GM23338 (cell line): ENCODE measurements at regions not wholly inside any gene's neighbourhood (a gene's known extent, or its start where the extent isn't known, plus 50 kb on each side); places are given as distances from the start of the nearest gene placed in this dataset.
A peak's percentile ranks its signal among the peaks of the same experiment; 100 is the strongest.

ENCODE experiments used
- ATAC-seq: fragments of 200-7000 bp; cut with Tn5 transposase; 3 replicates; pipeline ENCODE4 v1.9.1; 2020
- DNase-seq: peaks from one replicate; pipeline ENCODE4 v3.0.0-alpha.2; 2015; ENCODE audit warnings: low spot score
- H2AFZ ChIP-seq: fragments of 200-600 bp; sonication (generic); 2 replicates; pipeline ENCODE4 v1.8.0; 2016; ENCODE audit warnings: antibody characterized with exemption, mild to moderate bottlenecking, moderate library complexity
- H3F3A ChIP-seq: fragments of 200-600 bp; sonication (generic); replicated peaks from 2 replicates; pipeline ENCODE4 v1.8.0; 2017; ENCODE audit warnings: antibody characterized with exemption, mixed run types, low read depth
- H3K27ac ChIP-seq: fragments of 200-600 bp; sonication (generic); 2 replicates; pipeline ENCODE4 v1.6.1; 2016; ENCODE audit warnings: low read depth
- H3K27me3 ChIP-seq: fragments of 200-600 bp; sonication (generic); 2 replicates; pipeline ENCODE4 v1.8.0; 2016; ENCODE audit warnings: mild to moderate bottlenecking, mixed run types, moderate library complexity; ENCODE audit not compliant: insufficient read depth
- H3K36me3 ChIP-seq: fragments of 200-600 bp; sonication (generic); 2 replicates; pipeline ENCODE4 v1.8.0; 2016; ENCODE audit warnings: mild to moderate bottlenecking; ENCODE audit not compliant: insufficient read depth
- H3K4me1 ChIP-seq: fragments of 200-600 bp; sonication (generic); 2 replicates; pipeline ENCODE4 v1.8.0; 2016; ENCODE audit warnings: mild to moderate bottlenecking, moderate library complexity; ENCODE audit not compliant: insufficient read depth
- H3K4me2 ChIP-seq: fragments of 200-600 bp; sonication (generic); 2 replicates; pipeline ENCODE4 v1.7.1; 2017; ENCODE audit warnings: mixed run types
- H3K4me3 ChIP-seq: fragments of 200-600 bp; sonication (generic); 2 replicates; pipeline ENCODE4 v1.6.1; 2016; ENCODE audit warnings: mixed run types
- H3K79me2 ChIP-seq: fragments of 200-600 bp; sonication (generic); replicated peaks from 2 replicates; pipeline ENCODE4 v1.8.0; 2017; ENCODE audit warnings: mild to moderate bottlenecking; ENCODE audit not compliant: insufficient read depth
- H3K9me2 ChIP-seq: fragments of 200-600 bp; sonication (generic); 2 replicates; pipeline ENCODE4 v1.8.0; 2017; ENCODE audit not compliant: insufficient read depth
- H4K20me1 ChIP-seq: fragments of 200-600 bp; sonication (generic); replicated peaks from 2 replicates; pipeline ENCODE4 v1.8.0; 2017; ENCODE audit warnings: mild to moderate bottlenecking; ENCODE audit not compliant: insufficient read depth
- H3K27ac Mint-ChIP-seq: 2 replicates; pipeline ENCODE4 v1.8.0; 2020; ENCODE audit warnings: inconsistent platforms, mild to moderate bottlenecking, moderate library complexity, mixed read lengths
- H3K27me3 Mint-ChIP-seq: 3 replicates; pipeline ENCODE4 v1.8.0; 2022; ENCODE audit warnings: low read depth, mild to moderate bottlenecking, moderate library complexity, mixed read lengths, inconsistent platforms; ENCODE audit not compliant: insufficient read depth, poor library complexity
- H3K36me3 Mint-ChIP-seq: 3 replicates; pipeline ENCODE4 v1.8.0; 2021; ENCODE audit warnings: low read depth, mild to moderate bottlenecking, inconsistent platforms, moderate library complexity, mixed read lengths
- H3K4me1 Mint-ChIP-seq: 3 replicates; pipeline ENCODE4 v1.8.0; 2020; ENCODE audit warnings: mild to moderate bottlenecking, inconsistent platforms, mixed read lengths
- H3K4me3 Mint-ChIP-seq: 3 replicates; pipeline ENCODE4 v1.8.0; 2021; ENCODE audit warnings: moderate library complexity, mild to moderate bottlenecking, inconsistent platforms, mixed read lengths
- H3K9me3 Mint-ChIP-seq: 3 replicates; pipeline ENCODE4 v1.8.0; 2020; ENCODE audit warnings: moderate library complexity, mild to moderate bottlenecking, inconsistent platforms, mixed read lengths
- CREB1 ChIP-seq: fragments of 250-450 bp; sonication (Bioruptor Pico); IDR thresholded peaks from 2 replicates; pipeline ENCODE4 v1.5.0; 2020; ENCODE audit warnings: low read depth, mild to moderate bottlenecking, moderate library complexity
- CTCF ChIP-seq, 2 experiments: fragments of 200-600 bp in 1 of 2; sonication (generic) in 1 of 2; conservative IDR thresholded peaks; 2 replicates each; pipeline versions ENCODE4 v1.5.1 to v1.6.1; 2016 to 2017; ENCODE audit warnings: antibody characterized with exemption in 2 of 2, low read depth in 2 of 2, mild to moderate bottlenecking in 2 of 2, moderate library complexity in 1 of 2
- ETS1 ChIP-seq: IDR thresholded peaks from 2 replicates; pipeline ENCODE4 v1.6.1; 2016; ENCODE audit warnings: antibody characterized with exemption
- EZH2 ChIP-seq: fragments of 200-600 bp; sonication (generic); IDR thresholded peaks from one replicate; pipeline ENCODE4 v1.8.0; 2017; ENCODE audit warnings: antibody characterized with exemption, mild to moderate bottlenecking, low read depth; ENCODE audit not compliant: unreplicated experiment
- JUNB ChIP-seq: IDR thresholded peaks from one replicate; pipeline ENCODE4 v1.6.1; 2016; ENCODE audit warnings: antibody characterized with exemption; ENCODE audit not compliant: unreplicated experiment
- POLR2AphosphoS5 ChIP-seq: IDR thresholded peaks from 2 replicates; pipeline ENCODE4 v1.6.1; 2016; ENCODE audit warnings: antibody characterized with exemption, low read depth
- REST ChIP-seq: IDR thresholded peaks from one replicate; pipeline ENCODE4 v1.6.1; 2018; ENCODE audit warnings: antibody characterized with exemption; ENCODE audit not compliant: unreplicated experiment
- STAT1 ChIP-seq: IDR thresholded peaks from one replicate; pipeline ENCODE4 v1.6.1; 2016; ENCODE audit warnings: antibody characterized with exemption; ENCODE audit not compliant: unreplicated experiment

- TF ChIP-seq EZH2: no peak
- no peak for TF ChIP-seq JUNB
- TF ChIP-seq CTCF (conservative IDR thresholded peaks at IDR 0.05; ENCODE audit: low read depth in 2 of 2): no peak
- no peak for TF ChIP-seq REST
Measured at GRCh38 chr20:50270034-50270395, 79.4 kb downstream of the CEBPB start (continued).

GRCh38 chr20:50270569-50270968 lies 79.9 kb downstream of the CEBPB start:
- ATAC-seq (no peak), DNase-seq (no peak)
- Histone ChIP-seq H4K20me1 (no peaks in the 10 kb centered on the region), H3K27me3 (no peaks in the 10 kb centered on the region), H3K79me2 (no peaks in the 10 kb centered on the region), H3K9me2 (no peaks in the 10 kb centered on the region), H3K36me3 (no peaks in the 10 kb centered on the region), H3K4me3 (no peak overlapping the region), H3K4me1 (peaks cover 5% of the 10 kb centered on the region; the same call in 1 of the 2 replicates), H3K27ac (no peak overlapping the region), H2AFZ (no peak overlapping the region), H3F3A (no peaks in the 10 kb centered on the region), H3K4me2 (no peak overlapping the region)
- H3K36me3 Mint-ChIP-seq: no peaks in the 10 kb centered on the region
- H3K9me3 Mint-ChIP-seq: no peaks in the 10 kb centered on the region
- H3K4me1 Mint-ChIP-seq: peaks cover 14% of the 10 kb centered on the region
- TF ChIP-seq CREB1 (CRISPR knock-in tag) (no peak), CTCF (conservative IDR thresholded peaks at IDR 0.05; ENCODE audit: low read depth in 2 of 2) (0 out of 4 replicates have a peak, but pooled peaks of 1 of the 2 experiments have one; percentile 4)
- no peak overlapping the region for H3K4me3 Mint-ChIP-seq
- H3K27me3 Mint-ChIP-seq: peaks cover 12% of the 10 kb centered on the region
- H3K27ac Mint-ChIP-seq: no peak overlapping the region

- ATAC-seq: no peak
Measured at GRCh38 chr20:50271176-50271575, 80.5 kb downstream of the CEBPB start.

More at GRCh38 chr20:50271176-50271575, 80.5 kb downstream of the CEBPB start:
- H3K4me3 Mint-ChIP-seq: no peak overlapping the region
- peaks cover 5% of the 10 kb centered on the region; the same call in 1 of the 2 replicates for H3K4me1 ChIP-seq
- no peak overlapping the region for H3K27ac ChIP-seq
- no peak overlapping the region for H2AFZ ChIP-seq
- no peak overlapping the region for H3K4me2 ChIP-seq
- peaks cover 14% of the 10 kb centered on the region for H3K27me3 Mint-ChIP-seq
- DNase-seq: no peak
- H3K27me3 ChIP-seq: no peaks in the 10 kb centered on the region
- H3K9me2 ChIP-seq: no peaks in the 10 kb centered on the region
- H3K4me3 ChIP-seq: no peak overlapping the region
- H4K20me1 ChIP-seq: no peaks in the 10 kb centered on the region
- H3K36me3 ChIP-seq: no peaks in the 10 kb centered on the region
- H3K4me1 Mint-ChIP-seq: peaks cover 14% of the 10 kb centered on the region
- no peaks in the 10 kb centered on the region for H3K9me3 Mint-ChIP-seq
- H3K79me2 ChIP-seq: no peaks in the 10 kb centered on the region
- no peaks in the 10 kb centered on the region for H3K36me3 Mint-ChIP-seq
- no peaks in the 10 kb centered on the region for H3F3A ChIP-seq
- H3K27ac Mint-ChIP-seq: no peak overlapping the region
- no peak for TF ChIP-seq STAT1
- TF ChIP-seq EZH2: no peak
- no peak for TF ChIP-seq ETS1
- no peak for TF ChIP-seq POLR2AphosphoS5
